Peyer's patch (tissue), 4 donors: ENCODE measurements at regions not wholly inside any gene's neighbourhood (a gene's known extent, or its start where the extent isn't known, plus 50 kb on each side); places are given as distances from the start of the nearest gene placed in this dataset.

Experiments used
- DNase-seq, 3 donors: peaks; one replicate each; pipeline ENCODE4 v3.0.0-alpha.2; 2017 to 2019
- H3K27ac ChIP-seq, 4 donors: fragments of 200-600 bp; sonication (generic); one replicate each; pipeline ENCODE4 v1.5.1; 2016 to 2019
- H3K27me3 ChIP-seq, 2 donors: fragments of 200-600 bp; sonication (generic); one replicate each; pipeline ENCODE4 v1.5.1; 2019
- H3K36me3 ChIP-seq, 3 donors: fragments of 200-600 bp; sonication (generic); one replicate each; pipeline ENCODE4 v1.5.1; 2016 to 2019
- H3K4me1 ChIP-seq, 4 donors: fragments of 200-600 bp; sonication (generic); one replicate each; pipeline ENCODE4 v1.5.1; 2016 to 2019
- H3K4me3 ChIP-seq, 4 donors: fragments of 200-600 bp; sonication (generic); 1 replicate in 3 of 4; 2 replicates in 1 of 4; pipeline ENCODE4 v1.5.1; 2016 to 2019; ENCODE audit warnings: mild to moderate bottlenecking in 1 of 4
- H3K9me3 ChIP-seq, 4 donors: fragments of 200-600 bp; sonication (generic); one replicate each; pipeline ENCODE4 v1.5.1; 2016 to 2019; ENCODE audit warnings: mild to moderate bottlenecking in 1 of 4
- CTCF ChIP-seq, 6 experiments: fragments of 450-650 bp in 4 of 6; fragments of 200-600 bp in 2 of 6; sonication (generic) in 1 of 6; IDR thresholded peaks; one replicate each; pipeline ENCODE4 v1.5.1; 2017 to 2019; ENCODE audit warnings: antibody characterized with exemption in 6 of 6, mild to moderate bottlenecking in 3 of 6, moderate library complexity in 1 of 6
- POLR2A ChIP-seq, 2 donors: fragments of 450-650 bp; IDR thresholded peaks; one replicate each; pipeline ENCODE4 v1.5.1; 2017; ENCODE audit warnings: antibody characterized with exemption in 2 of 2, mild to moderate bottlenecking in 2 of 2, moderate library complexity in 2 of 2

GRCh38 chr2:204487447-204488229 is 57.6 kb upstream of the PARD3B start:
- H3K4me3 ChIP-seq: no peak overlapping the region
- no peak for DNase-seq
- H3K27ac ChIP-seq: no peak overlapping the region
- no peak for TF ChIP-seq CTCF (IDR thresholded peaks at IDR 0.05)
- TF ChIP-seq POLR2A (IDR thresholded peaks at IDR 0.05): no peak
- no peaks in the 10 kb centered on the region for H3K9me3 ChIP-seq
- H3K27me3 ChIP-seq: no peaks in the 10 kb centered on the region
- H3K4me1 ChIP-seq: no peaks in the 10 kb centered on the region
- H3K36me3 ChIP-seq: no peaks in the 10 kb centered on the region

GRCh38 chr2:204491528-204491927 is 53.7 kb upstream of the PARD3B start:
- H3K27me3 ChIP-seq: no peaks in the 10 kb centered on the region
- H3K9me3 ChIP-seq: no peaks in the 10 kb centered on the region
- no peak for TF ChIP-seq POLR2A (IDR thresholded peaks at IDR 0.05)
- no peak for TF ChIP-seq CTCF (IDR thresholded peaks at IDR 0.05)
- H3K36me3 ChIP-seq: no peaks in the 10 kb centered on the region
- H3K27ac ChIP-seq: no peak overlapping the region
- no peak for DNase-seq
- no peaks in the 10 kb centered on the region for H3K4me1 ChIP-seq
- no peak overlapping the region for H3K4me3 ChIP-seq

- Histone ChIP-seq H3K27ac (no peak overlapping the region), H3K27me3 (no peaks in the 10 kb centered on the region), H3K4me1 (no peaks in the 10 kb centered on the region), H3K4me3 (no peak overlapping the region), H3K36me3 (no peaks in the 10 kb centered on the region), H3K9me3 (no peaks in the 10 kb centered on the region)
- DNase-seq: no peak
- TF ChIP-seq CTCF (IDR thresholded peaks at IDR 0.05): no peak
Measured at GRCh38 chr2:204492417-204492816, 52.9 kb upstream of the PARD3B start.

GRCh38 chr2:204494681-204495080 is 50.6 kb upstream of the PARD3B start:
- H3K4me1 ChIP-seq: no peaks in the 10 kb centered on the region
- H3K4me3 ChIP-seq: no peak overlapping the region
- H3K27me3 ChIP-seq: no peaks in the 10 kb centered on the region
- no peaks in the 10 kb centered on the region for H3K9me3 ChIP-seq
- DNase-seq: no peak
- TF ChIP-seq CTCF (IDR thresholded peaks at IDR 0.05) (no peak), POLR2A (IDR thresholded peaks at IDR 0.05) (no peak)
- H3K27ac ChIP-seq: no peak overlapping the region
- H3K36me3 ChIP-seq: no peaks in the 10 kb centered on the region

GRCh38 chr2:204495381-204495780 is 49.9 kb upstream of the PARD3B start:
- TF ChIP-seq POLR2A (IDR thresholded peaks at IDR 0.05): no peak
- Histone ChIP-seq H3K27me3 (no peaks in the 10 kb centered on the region), H3K27ac (no peak overlapping the region), H3K36me3 (no peaks in the 10 kb centered on the region), H3K4me3 (no peak overlapping the region), H3K9me3 (no peaks in the 10 kb centered on the region), H3K4me1 (no peaks in the 10 kb centered on the region)
- DNase-seq: no peak
